Right renal cortex interstitium (tissue), 3 donors: ENCODE measurements at regions not wholly inside any gene's neighbourhood (a gene's known extent, or its start where the extent isn't known, plus 50 kb on each side); places are given as distances from the start of the nearest gene placed in this dataset.

Experiments
- DNase-seq, 3 donors: peaks; one replicate each; pipeline ENCODE4 v3.0.0-alpha.2; 2013; ENCODE audit warnings: low read depth in 3 of 3, low spot score in 2 of 3

DNA sequence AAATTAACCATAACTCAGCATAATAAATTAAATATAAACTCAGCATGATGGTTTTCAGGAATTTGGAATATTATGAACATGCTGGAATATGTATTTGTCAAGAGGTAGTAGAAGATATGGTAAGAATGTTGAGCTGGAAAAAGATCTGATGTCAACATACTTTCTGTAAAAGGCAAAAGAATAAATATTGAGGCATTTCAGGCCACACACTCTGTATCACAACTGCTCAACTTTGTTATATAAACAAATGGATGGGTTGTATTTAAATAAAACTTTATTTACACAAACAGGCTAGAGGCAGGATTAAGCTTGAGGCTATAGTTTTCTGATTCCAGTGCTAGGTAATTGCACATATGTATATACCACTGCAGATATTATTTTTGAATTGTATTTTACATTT, 1409.4 kb downstream of the MRPL39 start:
- DNase-seq, result no peak

DNA sequence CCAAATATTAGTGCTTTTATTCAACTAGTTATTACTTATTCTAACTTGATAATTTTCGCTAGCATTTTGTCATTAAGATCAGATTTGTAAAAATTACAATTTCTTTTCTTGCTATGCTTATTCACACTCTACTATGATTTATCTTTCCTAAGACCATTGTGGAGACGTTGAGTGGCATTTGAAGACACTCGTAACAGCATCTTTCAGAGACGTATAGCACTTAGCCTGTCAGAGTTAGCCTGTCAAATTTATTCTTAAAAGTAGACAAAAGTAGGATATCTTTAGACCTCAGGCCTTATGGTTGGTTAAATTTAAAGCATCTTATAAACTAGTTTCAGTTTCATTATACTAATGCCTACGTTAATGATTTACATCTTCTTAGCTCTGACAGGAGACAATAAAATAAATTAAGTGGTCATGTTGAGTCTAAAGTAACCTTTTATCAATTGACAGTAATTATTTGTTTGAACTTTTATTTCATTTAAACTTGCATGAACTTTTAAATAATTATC, 1410.1 kb downstream of the MRPL39 start:
- no peak for DNase-seq

DNA sequence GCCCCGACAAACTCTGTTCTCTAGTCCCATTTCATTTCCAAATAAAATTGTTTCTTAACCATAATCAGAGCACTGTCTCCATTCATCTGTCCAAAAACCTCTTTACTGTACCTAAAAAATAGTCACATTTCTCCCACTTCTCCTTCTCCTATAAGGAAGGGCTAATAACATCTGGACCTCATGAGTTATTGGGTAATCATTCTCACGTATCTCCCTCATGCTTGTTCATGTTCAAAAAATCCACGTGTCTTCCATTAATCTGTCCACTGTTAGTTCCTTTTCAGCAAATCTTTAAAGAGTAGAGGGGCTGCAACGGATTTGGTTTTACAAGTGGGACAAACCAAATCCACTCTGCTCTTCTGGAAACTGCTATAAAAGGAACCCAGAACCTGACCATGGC, 1418.8 kb downstream of the MRPL39 start:
- DNase-seq, result no peak

DNA sequence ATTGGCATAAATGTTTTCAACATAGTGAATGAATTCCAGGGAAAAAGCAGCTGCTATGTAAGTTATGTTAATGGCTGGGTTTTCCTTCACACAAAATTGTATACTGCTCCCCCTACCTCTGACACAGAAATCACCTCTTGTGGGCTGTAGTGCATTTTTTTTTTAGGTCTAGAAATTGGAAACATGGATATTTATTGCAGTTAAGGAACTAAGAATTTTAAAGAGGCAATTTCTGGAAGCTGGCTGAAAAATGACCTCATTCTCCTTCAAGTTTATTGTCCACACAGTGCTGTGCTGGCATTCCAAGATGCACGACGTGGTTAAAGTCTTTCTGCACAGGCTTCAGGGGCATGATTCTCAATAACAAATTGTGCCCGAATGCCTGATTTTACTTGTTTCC, 1424.2 kb downstream of the MRPL39 start:
- DNase-seq, result no peak

DNA sequence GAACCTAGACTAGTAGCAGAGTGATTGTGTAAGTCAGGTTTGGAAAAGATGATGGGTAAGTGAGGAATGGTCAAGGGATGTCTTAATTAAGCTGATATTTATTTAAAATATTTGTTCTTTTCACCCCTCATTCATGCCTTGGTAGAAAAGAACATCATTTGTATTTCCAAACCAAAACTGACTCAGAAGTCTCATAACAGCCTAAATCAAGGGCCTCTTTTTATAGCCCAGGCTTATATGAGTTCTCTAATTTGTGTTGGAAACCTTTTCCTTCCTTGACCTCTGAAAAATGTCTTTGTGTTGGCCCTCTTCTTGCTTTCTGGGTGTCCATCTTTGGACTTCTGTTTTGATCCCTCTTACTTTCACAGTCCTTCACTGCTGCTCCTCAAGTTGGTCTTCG, 1428.2 kb downstream of the MRPL39 start:
- DNase-seq, result no peak

DNA sequence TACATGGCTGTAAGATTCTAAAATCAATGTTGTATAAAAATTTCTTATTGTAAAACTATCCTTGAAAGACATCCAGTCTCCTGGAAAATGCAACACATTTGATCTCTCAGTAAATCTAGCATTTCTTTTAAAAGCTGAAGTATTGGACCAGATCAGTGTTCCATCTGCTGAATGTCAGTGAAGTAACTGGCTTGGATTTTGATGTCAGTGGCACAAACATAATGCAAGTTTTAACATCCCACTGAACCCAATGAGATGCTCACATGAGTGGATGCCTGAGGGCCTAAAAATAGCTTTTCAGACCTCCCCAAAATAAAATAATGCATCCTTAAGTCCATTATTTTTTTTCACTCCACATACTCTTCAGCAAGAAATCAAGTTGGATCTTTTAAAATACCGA, 1432.2 kb downstream of the MRPL39 start:
- no peak for DNase-seq

DNA sequence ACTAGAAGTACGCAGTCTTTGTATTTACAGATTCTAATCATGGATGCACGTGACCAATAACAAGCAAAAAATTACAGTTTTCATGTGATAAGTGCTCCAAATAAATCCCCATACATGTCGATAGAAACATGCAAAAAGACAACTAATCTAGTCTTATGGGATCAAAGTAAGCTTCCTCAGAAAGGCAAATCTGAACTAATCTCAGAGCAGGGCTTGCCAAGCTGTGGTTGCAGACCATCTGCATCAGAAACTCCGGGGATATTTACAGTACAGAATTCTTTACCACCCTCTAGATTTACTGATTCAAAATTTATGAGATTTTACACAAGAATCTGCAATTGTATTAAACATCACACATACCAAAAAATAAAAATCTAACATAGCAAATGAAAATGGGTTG, 1435.5 kb downstream of the MRPL39 start:
- DNase-seq, result no peak

DNA sequence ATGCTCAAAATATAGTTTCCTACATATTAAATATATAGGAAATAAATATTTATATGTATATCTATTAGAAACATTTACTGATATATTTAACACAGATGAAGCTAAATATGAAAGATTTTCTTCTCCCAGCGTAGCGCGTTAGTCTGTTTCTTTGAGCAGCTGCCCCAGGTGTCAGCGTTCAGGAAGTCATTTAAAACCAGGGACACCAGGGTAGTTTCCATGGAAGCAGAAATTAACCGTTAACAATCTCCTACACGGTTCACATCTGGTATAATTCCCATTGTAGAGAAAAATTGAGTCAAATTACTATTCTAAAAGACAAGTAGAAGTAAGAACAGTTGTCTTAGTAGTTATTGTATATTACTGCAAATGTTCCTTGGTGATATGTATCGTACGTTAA, 1443.7 kb downstream of the MRPL39 start:
- DNase-seq, result no peak

DNA sequence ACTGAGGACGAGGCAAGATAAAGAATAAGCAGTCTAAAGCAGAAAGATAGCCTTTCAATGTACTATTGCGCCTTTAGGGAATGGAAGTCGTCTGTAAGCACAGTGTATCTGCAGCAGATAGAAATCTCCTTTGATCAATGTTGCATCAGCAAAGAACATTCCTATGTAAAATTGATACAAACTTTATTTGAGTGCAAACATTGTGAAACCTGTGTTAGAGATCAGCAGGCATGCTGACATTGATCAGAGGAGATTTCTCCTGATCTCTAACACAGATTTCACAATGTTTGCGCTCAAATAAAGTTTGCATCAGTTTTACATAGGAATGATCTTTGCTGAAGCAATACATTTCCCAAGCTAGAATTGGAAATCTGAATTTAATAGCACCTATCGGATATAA, 1446.8 kb downstream of the MRPL39 start:
- DNase-seq, result no peak

DNA sequence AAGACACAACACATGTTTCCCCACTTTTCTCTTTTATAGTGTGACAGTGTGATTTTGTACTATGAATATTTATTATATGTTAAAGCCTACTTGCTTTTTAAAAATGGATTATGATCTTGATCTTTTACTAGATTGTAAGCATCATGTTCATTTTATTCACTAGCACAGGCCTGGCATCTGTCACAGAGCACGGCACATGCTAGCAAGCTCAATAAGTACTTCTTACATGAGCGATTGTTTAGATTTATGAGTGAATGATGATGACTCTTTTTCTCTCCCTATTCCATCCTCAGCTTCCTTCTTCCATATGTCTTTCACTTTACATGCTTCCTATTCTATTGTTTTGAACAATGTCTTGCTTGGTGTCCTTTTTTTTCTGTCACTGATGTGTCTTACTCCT, 1454.1 kb downstream of the MRPL39 start:
- no peak for DNase-seq

DNA sequence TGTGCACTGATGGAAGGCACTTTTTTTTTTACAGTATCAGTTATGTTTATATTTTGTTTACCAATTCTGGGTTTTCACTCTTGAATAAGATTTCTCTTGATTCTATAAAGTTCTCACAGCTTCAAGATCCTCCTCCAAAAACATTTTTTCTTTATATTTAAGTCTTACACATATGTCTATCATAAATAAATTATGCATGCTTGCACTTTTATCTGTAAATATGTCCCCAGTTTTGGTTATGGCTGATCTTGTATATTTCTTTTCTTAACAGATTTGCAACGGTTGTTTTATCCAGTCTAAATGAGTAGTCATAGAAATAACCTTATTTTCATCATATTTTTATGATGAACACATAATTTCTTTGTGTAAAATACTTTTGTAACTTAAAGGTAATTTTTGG, 1456.5 kb downstream of the MRPL39 start:
- DNase-seq, result no peak

DNA sequence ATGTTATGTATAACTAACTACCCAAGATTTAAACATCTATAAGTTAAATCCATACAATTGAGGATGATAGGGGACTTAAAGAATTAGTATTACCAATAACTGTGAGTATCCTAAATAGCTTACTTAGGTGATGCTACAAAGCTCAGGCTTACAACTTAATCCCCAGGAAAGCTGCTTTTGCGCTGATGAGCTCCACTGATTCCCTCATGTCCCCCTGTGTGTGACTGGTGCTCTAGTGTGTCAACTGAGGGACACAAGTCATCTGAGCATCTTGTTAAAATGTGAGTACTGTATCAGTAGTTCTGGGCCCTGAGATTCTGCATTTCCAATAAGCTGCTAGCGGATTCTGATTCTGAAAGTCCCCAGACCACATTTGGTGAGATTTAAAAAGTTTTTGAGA, 1458.8 kb downstream of the MRPL39 start:
- no peak for DNase-seq

DNA sequence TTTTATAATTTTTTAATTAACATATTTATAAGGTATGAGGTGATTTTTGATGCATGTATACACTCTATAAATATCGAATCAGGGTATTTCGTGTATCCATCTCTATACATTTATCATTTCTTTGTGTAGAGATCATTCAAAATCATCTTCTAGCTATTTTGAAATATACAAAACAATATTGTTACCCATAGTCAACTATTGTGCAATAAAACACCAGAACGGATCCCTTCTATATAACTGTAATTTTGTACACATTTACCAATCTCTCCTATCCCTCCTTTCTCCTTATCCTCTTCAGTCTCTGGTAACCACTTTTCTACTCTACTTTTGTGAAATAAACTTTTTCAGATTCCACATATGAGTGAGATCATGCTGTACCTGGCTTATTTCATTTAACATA, 1459.6 kb downstream of the MRPL39 start:
- DNase-seq, result no peak

DNA sequence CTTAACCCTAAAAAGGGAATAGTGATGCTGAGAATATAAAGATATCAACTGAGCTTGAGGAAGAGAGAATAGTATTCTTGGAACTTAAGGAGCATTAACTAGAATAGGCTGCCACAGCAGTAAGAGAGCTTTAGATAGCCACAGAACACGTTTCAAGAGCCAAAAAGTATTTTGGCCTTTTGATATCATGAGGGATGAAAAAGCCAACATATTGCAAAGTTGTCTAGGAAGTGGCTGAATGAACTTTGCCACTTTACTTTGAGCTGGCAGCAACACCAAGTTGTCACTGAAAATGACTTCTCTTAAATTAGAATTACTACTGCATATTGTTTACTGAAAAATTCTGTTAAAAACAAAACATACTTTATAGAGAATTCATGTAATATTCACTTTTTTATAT, 1476.2 kb downstream of the MRPL39 start:
- no peak for DNase-seq

DNA sequence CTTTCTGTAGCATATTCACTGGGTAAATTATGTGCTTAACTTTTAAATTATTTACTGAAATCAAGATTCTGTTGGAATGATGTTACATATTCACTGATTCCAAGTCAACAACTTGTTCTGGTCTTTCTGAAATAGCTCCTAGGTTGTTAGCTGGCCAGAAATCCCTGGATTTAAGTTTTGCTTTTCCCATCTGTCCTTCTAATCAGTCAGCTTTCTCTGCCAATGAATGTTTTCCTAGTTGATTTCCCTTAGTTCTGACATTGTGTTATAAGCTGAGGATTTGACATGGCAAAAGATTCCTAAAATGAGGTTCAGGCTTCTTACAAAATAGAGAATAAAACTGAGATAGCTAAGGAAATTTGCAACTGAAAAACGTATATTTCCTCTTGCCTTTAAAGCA, 1479.6 kb downstream of the MRPL39 start:
- no peak for DNase-seq

DNA sequence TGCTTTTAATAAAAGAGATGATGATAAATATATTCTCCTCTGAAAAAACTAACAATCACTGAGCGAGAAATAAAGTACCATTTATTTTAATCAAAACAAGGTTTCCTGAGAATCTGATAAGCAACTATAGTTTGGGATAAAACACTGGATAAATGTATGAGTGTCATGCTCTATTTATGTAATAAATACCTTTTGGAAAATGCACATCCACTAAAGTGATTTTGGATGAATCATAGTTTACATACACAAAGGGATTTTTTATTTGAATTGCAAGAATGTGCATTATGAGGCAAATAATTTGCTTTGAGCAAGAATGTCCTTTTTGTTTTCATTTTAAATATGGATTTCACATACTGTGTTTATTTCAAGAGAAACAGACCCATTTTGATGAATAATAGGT, 1483.5 kb downstream of the MRPL39 start:
- no peak for DNase-seq

DNA sequence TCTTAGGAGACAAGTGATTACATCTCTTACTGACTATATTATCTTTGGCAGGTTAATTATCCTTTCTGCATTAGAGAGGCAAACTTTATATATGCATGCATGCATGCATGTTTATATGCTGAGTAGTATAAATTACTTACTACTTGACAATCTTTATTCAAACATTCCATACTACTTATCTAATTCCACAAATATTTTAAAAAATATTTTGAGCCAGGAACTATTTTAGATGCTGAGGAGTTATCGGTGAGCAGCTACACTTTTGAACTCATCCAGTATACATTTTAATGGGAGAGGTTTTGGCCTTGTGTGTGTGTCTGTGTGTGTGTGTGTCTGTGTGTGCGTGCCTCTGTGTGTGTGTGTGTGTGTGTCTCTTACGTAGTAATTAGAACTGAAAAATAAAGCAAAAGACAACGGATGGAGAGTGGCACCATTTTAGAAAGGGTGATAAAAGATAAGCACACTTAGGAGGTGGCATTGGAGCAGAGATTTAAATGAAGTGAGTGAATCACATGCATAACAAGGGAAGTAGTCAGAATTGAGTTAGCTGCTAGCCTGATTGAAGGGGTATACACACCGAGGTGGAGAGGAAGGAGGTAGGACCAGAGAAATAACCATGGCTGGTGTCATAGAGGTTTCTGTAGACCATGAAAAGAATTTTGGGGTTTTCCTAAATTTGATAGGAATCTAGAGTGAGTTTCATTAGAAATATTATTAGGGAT, 1488.4 kb downstream of the MRPL39 start:
- DNase-seq, result no peak

DNA sequence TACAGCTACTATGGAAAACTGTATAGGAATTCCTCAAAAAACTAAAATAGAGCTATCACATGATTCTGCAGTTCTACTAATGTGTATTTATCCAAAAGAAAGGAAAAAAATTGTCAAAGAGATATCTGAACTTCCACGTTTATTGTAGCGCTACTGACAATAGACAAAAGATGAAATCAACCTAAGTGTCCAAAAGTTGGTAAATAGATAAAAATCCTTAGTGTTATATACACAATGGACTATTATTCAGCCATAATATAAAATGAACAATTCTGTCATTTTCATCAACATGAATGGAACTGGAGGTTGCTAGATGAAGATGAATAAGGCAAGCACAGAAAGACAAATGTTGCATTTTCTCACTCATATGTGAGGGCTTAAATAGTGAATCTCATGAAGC, 1492.1 kb downstream of the MRPL39 start:
- DNase-seq, result no peak

DNA sequence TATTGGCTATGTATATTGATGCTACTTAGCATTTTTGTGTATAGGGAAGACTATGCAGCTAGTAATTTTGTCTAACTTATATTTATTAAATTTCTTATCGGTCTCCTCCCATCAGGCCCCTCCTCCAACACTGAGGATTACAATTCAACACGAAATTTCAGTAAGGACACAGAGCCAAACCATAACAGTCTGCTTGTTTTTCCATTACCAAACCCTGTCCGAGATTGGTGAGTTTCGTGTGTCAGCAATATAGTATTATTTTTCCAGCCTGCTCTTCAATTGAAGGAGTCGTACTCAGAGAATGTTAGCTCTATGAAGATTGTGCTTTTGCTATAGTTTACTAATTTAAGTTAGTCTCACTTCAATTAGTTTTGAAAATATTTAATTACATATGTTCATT, 1495.3 kb downstream of the MRPL39 start:
- no peak for DNase-seq

DNA sequence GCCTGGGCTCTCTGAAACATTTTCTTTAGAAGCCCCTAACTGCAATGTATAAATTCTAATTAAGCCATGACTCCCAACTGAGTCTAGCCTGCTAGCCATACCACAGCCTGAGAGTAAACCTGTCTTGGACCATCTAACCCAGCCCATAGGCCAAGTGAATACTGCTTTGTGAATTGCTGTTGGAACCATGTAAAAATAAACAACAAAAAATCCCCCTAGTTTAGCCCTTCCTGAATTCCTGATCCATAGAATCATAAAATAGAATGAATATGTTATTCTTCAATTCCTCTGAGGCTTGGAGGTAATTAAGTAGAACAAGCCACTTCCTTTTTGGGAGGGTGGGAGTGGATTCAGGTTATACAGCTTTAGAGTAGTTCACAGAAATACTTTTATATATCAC, 1496.4 kb downstream of the MRPL39 start:
- no peak for DNase-seq

DNA sequence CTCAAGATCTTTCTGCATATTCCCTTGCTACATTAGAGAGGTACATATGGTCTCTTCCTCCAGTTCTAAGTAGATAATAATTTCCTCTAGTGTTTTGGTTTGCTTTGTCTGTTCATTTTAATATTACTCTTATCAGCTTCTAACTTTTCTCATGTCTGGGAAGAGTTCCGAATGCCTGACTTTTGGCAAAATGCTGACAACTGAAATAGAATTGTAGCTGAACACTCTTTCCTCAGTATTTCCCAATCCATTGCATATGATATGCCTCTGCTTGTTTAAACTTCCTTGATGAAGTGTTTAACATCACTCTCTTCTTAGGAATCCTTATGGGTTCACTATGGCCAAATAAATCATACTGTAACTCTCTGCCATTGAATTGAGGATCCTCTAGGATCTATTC, 1510.1 kb downstream of the MRPL39 start:
- DNase-seq, result no peak

DNA sequence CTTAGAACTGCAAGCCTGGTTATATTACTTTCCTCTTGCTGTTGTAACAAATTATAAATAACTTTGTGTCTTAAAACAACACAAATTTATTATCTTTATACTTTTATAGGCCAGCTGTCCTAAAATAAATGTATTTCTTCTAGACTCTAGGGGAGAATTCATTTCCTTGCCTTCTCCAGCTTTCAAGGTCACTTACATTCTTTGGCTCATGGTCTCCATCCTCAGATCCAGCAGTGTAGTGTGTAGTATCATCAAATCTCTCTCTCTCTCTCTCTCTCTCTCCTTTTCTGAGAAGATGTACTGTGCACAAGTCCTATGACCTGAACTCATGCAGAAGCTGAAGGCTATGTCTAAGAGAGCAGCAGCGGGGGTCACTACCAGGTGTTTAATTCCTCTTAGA, 1510.6 kb downstream of the MRPL39 start:
- no peak for DNase-seq

DNA sequence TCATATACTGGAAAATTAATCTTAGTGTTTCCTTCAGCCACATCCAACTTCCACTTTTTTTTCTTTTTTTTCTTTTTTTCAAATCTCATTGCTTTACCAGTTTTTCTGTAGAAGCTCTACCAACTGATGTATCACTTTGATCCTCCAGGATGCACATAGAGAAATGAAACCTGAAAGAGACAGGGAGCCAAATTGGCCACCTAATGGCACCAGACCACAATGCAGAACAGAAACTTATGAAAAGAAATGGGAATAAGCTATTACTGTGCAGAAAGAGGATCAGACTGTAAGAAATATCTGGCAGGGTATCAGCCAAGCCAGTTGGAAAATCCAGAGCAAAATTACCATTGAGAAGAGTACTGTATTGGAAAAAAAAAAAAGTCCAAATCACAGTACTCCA, 1514.2 kb downstream of the MRPL39 start:
- DNase-seq, result no peak
